ENCODE measurements at regions not wholly inside any gene's neighbourhood (a gene's known extent, or its start where the extent isn't known, plus 50 kb on each side); places are given as distances from the start of the nearest gene placed in this dataset.
"Not testable (repeated sequence)": the region's sequence is repeated elsewhere in the genome, so short reads cannot be mapped to it uniquely, and the experiment has no call there.

DNA sequence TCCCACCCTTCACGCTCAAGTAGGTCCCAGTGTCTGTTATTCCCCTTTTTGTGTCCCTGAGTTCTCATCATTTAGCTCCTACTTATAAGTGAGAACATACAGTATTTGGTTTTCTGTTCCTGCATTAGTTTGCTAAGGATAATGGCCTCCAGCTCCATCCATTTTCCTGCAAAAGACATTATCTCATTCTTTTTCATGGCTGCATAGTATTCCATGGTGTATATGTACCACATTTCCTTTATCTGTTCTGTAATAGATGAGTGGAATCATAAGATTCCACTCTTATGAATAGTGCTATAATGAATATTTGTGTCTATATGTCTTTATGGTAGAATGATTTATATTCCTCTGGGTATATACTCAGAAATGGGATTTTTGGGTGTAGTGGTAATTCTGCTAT, 1473.5 kb upstream of the ACVR2A start:
- not testable (repeated sequence) for DNase-seq (ENCODE audit: low spot score)

DNA sequence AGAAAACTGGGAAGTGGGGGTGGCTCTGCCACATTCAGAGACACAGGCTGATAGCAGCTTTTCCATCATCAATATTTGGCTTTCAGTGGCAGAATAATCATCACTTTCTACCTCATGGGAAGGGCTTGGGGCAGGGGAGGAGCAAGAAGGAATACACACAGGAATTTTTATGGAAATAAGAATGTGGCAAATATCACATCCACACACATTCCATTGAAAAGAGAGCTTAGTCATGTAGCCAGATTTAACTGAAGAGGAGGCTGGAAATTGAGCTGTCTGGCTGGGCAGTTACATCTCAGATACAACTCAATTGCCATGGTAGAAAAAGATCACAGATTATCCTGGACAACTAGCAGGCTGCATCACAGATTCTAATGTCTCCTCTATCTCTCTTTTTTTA, 1474.0 kb upstream of the ACVR2A start:
- no peak for DNase-seq (ENCODE audit: low spot score)

DNA sequence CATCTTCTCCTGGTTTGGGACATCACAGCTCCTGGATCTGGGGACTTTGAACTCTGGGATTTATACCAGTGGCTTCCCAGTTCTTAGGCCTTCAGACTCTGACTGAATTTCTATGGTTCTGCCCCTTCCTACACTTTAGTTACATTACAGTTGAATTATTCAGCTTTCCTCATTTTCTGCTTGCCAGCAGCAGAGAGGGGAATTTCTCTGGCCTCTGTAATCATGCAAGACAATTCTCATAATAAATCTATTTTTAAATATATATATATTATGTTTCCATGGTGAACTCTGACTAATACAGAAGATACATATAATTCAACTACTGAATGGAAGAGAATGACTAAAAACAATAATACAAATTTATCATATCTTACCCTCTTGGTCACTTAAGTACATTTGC, 1478.6 kb upstream of the ACVR2A start:
- no peak for DNase-seq (ENCODE audit: low spot score)

DNA sequence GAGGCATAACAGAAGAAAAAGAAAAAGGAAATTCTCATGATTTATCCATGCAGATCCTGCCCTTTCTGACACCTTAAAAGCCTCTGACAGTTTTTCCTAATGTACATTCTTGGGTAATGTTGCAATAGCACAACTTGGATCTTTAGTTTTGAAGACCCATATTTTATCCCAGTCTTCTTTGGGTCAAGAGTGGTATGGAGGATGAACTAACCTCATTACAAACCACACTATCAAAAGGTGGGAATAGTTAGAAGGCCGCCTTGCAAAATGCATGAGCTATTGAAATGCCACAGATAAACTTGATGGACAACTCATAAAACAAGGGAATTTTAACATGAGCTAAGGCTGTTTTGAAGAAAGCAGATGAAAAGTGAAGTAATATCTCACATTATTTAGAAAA, 1479.8 kb upstream of the ACVR2A start:
- no peak for DNase-seq (ENCODE audit: low spot score)

DNA sequence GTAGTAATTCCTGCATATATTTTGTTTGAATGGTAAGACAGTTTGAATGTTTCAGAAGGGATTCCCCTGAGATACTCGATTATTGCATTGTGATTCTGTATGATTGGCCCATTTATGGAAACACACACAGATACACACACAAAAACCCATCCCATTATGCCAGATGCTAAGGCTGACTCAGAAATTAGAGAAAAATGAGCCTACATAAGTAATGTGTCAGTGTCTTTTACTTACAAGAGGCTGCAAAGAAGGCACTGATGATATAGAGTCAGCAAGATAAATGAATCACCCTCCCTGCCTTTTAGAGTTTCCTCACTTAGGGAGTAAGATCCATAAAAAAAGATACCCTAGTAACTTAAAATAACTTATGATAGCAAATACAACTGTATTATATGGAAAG, 1481.1 kb upstream of the ACVR2A start:
- no peak for DNase-seq (ENCODE audit: low spot score)

DNA sequence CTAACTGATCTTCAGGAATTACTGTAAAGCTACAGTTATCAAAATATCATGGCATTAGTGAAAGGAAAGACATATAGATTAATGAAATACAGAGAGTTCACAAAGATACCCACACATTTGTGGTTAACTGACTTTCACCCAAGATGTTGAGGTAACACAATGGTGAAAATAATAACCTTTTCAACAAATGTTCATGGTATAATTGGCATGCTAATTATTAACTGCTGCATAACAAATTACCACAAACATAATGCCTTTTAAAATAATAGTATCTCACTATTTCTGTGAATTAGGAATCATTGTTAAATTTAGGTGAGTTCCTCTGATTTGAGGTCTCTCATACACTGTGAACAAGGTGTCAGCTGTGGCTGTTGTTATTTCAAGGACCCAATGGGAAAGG, 1493.1 kb upstream of the ACVR2A start:
- no peak for DNase-seq (ENCODE audit: low spot score)

DNA sequence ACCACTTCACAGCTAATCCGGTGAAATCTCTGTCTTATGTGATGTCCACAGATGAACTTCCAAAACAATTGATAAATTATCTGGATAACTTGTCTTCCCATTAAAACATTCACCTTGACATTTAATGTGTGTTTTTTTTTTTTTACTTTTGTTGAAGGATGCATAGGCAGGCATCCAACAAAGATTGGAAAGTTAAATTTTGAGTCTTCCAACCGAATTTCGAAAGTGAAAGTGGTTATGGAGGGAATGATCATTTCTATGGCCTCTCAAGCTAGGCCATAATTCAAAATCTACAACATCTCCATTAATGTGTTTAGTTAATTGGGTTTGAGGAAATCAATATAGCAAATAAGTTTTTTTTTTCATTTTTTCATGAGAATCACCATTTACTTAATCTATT, 1495.5 kb upstream of the ACVR2A start:
- no peak for DNase-seq (ENCODE audit: low spot score)

DNA sequence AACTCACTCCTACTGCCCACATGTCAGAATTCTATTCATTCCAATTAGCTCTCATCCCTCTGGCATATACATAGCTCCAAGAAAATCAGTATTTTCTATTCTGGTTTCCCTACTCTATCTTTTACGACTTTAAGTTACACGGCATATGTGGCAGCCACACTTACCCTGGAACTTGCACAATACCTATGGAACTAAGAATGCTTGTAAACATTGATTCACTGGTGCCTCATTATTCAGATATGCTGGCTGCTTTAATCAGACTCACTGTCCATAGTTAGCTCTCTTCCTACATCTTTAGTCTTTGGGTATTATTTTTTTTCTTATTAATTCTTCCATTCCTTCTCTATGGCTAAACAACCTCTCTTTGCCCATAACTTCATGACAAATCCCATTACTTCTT, 1519.9 kb upstream of the ACVR2A start:
- DNase-seq (ENCODE audit: low spot score) = no peak

DNA sequence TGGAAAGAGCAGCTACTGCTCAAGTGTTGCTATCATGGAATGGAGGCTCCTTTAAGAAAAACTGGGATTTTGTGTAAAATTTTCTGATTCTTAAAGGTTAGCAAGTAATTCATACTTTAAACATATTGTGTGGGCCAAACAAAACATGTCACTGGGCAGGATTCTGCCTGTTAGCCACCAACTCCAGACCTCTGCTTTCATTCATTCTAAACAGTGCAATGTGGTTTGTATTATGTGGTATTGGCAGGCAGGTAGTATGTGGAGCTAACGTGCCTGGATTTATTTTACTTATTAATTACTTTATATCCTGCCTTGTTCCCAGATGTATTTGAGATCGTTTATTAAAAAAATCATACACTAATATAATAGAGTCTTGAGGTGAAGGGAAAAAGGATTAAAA, 1521.3 kb upstream of the ACVR2A start:
- DNase-seq (ENCODE audit: low spot score) = no peak

DNA sequence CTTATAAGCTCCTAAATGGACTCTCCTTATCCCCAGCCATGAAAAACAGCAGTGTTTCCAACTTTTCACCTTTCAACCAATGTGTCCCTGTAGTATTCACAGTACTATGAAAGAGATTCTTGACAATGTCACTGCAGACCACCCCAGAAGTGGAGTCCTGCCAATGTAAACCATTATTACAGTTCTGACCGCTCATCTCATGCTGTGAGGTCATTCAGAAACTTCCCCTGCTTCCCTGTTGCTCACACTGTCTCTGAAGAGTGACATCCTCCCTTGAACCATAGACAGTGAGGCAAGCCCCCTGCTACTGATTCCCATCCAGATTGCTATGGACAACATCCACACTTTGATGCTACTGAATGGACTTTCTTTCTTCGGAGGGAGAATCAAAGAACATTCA, 1523.7 kb upstream of the ACVR2A start:
- no peak for DNase-seq (ENCODE audit: low spot score)

DNA sequence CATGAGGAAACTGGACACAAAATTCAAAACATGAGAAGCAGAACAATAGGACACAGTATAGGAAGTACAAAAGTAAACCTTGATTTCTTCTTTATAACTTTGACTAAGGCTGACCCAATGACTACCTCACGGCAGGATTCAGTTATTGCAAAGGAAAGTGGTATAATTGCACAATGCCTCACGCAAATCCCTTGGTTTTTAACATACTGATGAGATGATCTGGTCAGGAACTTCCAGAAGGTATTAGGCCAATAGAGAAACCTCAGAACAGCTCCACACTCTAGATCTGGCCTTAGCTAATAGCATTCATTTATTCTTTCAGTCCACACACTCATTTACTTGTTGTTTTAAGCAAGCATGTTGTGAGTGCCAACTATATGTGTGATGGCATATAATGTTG, 1526.9 kb upstream of the ACVR2A start:
- no peak for DNase-seq (ENCODE audit: low spot score)

DNA sequence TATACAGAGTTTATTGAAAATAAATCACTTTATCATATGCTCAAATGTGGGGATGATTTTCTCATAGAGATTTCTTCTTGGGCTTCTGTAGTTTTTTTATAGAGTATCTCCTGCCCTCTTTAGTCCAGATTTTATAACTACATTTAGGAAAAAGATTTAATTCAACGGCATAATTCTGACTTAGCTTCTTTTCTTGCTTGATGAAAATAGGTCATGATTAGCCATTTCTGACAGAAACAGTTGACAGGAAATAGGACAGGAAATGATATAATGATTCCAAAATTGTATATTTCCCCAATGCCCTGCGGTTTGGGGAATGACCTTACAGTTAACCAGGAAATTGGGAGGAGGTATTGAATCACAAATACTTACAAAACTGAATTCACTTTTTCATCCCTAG, 1531.9 kb upstream of the ACVR2A start:
- DNase-seq (ENCODE audit: low spot score) = no peak

DNA sequence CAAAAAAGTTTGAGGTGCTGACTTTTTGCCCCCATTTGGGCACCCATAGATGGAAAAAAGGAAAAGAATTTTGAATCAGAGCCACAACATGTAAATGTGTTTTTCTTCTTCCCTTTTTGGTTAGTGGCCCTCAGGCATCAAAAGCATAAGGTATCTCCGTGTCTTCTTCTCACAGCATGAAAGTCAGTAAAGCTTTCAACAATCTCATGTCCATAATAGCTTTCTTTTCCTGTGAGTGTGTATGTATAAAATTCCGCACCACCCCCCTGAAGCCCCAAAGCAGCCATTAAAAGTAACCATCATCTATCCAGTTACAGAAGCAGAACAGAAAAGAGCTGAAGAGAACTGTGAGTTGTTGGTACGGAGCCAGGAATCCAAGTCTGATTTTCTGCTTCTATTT, 1539.7 kb upstream of the ACVR2A start:
- no peak for DNase-seq (ENCODE audit: low spot score)

DNA sequence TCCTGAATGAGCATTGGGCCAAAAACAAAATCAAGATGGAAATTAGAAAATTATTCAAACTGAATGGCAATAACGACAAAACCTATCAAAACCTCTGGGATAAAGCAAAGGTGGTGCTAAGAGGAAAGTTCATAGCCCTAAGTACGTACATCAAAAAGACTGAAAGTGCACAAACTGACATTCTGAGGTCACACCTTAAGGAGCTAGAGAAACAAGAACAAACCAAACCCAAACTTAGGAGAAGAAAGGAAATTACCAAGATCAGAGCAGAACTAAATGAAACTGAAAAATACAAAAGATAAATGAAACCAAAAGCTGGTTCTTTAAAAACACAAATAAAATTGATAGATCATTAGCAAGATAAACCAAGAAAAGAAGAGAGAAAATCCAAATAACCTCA, 1543.5 kb upstream of the ACVR2A start:
- no peak for DNase-seq (ENCODE audit: low spot score)

DNA sequence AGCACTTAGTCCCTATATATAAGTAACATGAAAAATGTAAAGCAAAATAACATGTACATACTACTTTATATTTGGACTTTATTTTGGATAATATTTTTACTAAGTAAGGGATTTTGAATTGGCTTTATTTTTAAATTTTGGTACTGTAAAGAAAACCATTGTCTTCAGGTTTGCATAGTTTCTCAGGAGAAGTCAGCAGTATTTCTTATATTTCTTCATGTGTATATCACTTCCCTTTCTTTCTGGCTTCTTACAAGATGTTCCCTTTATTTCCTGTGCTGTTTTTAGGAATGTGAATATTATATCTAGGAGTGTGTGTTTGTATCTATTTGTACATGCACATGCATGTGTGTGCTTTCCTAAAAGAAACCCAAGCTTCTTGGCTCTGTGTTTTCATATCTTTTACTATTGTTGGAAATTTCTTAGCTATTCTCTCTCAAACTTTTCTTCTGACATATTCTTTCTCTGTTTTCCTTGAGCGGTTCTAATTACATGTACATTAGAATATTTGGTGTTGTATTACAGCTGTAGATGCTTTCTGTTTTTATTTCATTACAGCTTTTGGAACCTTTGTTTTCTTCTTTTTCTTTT, 1549.7 kb upstream of the ACVR2A start:
- DNase-seq (ENCODE audit: low spot score) = no peak

DNA sequence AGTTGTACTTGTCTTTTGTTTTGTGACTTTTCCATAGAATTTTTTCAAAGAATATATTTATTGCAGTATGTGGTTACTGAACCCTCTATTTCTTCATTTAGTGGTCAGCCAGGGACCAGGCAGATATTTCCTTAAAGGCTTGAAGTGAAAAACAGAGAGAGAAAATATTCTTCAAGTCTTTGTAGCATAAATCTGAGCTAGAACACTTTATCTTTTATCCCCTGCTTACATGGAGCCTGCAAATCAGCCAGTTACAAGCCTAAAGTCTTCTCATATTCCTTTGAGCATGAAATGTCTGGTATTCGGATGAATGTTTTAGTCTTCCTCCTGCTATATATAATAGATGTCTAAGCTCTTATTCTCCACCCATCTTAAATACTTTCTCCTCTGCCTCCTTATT, 1557.5 kb upstream of the ACVR2A start:
- no peak for DNase-seq (ENCODE audit: low spot score)

DNA sequence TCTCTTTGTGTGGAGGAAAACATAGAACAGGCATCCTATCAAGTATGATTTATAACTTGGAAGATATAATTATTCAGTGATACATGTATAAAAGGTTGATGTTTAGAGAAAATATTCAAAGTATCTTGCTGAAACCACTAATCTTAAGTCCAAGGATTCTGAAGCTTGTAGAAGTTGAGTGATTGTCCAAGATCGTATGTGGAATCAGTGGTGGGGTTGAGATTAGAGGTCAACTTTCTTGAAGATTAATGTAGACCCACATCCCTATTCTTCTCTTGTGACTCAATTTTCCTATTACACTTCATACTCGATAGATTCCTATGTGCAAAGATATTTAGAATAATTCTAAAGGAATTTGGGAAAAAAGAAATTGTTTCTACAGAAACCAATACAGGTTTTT, 1565.9 kb upstream of the ACVR2A start:
- DNase-seq (ENCODE audit: low spot score) = no peak

DNA sequence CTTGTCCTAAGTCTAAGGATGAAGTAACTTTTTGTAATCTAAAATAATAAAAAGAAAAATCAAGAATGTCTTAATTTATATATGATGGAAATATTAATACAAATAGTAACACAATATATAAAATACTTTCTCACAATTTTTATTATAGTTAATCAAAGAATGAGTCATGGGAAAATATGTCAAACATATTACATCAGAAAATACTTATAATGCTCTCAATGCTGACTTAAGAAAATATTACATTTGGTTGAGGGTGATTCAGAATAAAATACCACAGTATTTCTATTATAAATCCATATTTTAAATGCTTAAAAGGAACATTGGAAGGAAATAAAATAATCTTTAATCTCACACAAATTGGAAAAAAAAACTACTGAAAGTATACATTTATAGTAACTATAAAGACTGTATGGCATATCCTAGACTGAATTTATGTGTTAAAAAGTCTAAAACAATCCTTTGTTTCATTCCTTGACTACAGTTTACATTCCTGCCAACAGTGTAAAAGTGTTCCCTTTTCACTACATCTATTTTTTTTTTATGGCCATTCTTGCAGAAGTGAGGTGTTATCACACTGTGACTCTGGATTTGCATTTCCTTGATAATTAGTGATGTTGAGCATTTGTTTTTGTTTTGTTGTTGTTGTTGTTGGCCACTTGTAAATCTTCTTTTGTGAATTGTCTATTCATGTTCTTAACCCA, 1573.5 kb upstream of the ACVR2A start:
- no peak for DNase-seq (ENCODE audit: low spot score)

DNA sequence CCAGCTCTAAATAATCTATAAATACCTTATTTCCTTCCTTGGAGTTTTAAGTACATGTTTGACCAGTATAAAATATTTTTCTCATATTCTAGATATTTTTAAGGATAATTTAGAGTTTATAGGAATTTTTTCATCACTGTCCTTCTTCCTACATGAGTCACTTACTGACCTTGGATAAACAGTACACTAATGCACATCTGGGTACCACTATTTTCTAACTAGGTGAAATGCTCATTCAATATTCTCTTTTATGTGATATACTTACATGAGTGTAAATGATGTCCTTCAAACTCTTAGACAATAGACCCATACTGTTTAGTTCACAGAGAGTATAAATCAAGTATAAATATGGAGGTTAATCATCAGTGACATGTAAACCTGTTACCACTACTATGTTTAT, 1574.2 kb upstream of the ACVR2A start:
- no peak for DNase-seq (ENCODE audit: low spot score)

DNA sequence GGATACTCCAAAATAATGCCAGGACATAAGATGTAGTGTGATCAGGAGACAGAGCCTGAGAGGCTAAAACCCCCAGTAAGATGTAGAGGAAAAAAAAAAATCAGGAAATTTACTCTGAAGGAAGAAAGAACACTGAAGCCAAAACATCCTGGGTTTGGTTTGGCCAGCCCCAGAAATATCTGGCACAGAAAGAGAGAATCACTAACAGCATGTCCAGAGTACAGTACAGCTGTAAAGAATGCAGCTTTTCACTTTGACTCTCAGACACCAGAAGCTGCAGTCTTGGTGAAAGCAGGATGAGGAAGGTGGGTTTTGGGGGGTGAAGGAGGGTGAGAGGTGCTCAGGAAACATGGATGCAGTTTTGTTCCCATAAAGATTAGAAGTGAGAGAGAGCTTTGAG, 1577.7 kb upstream of the ACVR2A start:
- DNase-seq (ENCODE audit: low spot score) = no peak

DNA sequence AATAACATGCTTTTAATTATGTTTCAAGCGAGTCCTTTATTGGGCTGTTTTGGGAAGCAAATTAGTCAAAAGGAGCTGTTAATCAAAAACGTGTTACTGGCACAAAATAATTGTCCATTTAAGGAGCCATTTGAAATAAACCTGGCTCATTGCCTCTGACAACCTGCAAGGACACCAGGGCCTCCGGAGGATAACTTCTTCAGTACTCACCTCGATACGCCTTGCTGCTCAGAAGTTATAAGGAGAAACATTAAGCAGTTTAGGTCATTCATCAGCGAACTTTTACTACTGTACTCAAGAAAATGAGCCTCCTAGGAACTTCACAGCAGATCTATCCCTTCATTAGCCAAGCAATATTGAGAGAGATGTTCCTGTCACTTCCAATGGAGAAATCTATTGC, 1579.2 kb upstream of the ACVR2A start:
- DNase-seq (ENCODE audit: low spot score) = no peak

DNA sequence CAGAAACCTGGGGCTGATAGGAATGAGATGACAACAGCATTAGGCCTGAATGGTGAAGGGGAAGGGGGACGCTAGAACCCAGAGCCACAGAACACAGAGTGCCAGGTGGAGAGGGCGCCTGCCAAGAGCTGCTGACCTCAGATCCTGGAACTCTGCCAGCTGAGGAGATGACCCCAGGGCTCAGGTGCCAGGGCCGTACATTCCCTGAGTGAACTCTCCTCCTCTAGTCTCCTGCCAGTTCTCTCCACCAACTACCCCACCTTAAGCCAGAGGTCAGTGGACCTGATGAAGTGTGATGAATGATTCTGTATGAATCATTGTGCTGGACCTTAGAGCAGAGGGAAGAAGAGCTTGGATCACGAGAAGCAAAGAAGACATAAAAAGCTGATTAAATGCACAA, 1582.2 kb upstream of the ACVR2A start:
- DNase-seq (ENCODE audit: low spot score) = no peak

DNA sequence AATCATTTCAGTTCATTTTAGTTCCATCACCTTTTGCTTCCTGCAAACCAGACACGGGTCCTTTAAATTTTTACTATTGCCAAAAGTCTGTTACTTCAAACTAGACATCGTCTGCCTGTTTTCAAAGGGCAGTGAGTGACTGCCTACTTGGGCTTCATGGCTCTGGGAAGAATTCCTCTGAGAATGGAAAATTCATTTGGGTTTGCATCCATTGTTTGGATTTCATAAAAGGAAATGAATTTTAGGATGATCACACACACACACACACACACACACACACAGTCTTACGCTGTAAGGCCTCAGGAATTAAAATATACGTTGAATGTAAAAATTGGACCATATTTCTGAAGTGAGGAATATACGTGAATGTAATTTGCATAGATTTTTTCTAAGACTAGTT, 1584.3 kb upstream of the ACVR2A start:
- DNase-seq (ENCODE audit: low spot score) = no peak

DNA sequence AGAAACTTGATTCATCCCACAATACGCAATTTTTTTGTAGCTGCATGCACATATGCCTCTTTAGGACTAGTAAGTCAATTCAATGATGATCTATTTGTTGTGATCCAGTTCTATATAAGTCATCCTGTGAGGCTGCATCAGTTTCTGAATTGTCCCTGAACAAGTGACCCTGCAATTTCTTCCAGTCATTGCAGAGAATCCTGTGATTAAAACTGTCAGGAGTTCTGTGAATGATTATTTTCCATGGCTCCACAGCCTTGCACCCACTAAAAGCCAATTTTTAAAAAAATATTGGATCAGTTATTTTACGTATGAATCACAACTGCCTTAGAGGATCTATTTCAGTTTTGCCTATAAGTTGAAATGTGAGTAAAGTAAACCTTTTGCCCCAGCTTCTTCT, 1585.0 kb upstream of the ACVR2A start:
- no peak for DNase-seq (ENCODE audit: low spot score)

Data from mesenteric fat pad (tissue), 1 donor.